Gastroesophageal sphincter (tissue), 3 donors: ENCODE measurements at regions not wholly inside any gene's neighbourhood (a gene's known extent, or its start where the extent isn't known, plus 50 kb on each side); places are given as distances from the start of the nearest gene placed in this dataset.

ENCODE experiments used
- CTCF ChIP-seq, 4 experiments: fragments of 200-600 bp in 2 of 4; fragments of 450-650 bp in 2 of 4; sonication (generic) in 1 of 4; IDR thresholded peaks; one replicate each; pipeline ENCODE4 v1.5.1; 2017 to 2019; ENCODE audit warnings: antibody characterized with exemption in 4 of 4, mild to moderate bottlenecking in 2 of 4, moderate library complexity in 2 of 4
- POLR2A ChIP-seq, 2 donors: fragments of 450-650 bp; IDR thresholded peaks; one replicate each; pipeline ENCODE4 v1.6.1; 2017; ENCODE audit warnings: antibody characterized with exemption in 2 of 2, mild to moderate bottlenecking in 2 of 2, moderate library complexity in 1 of 2
- POLR2AphosphoS5 ChIP-seq: sonication (generic); formaldehyde crosslinking; IDR thresholded peaks from one replicate; pipeline ENCODE4 v1.6.1; 2017; ENCODE audit warnings: antibody characterized with exemption

GRCh38 chr7:84452618-84453017 lies 258.0 kb upstream of the SEMA3A start:
- TF ChIP-seq CTCF (IDR thresholded peaks at IDR 0.05): no peak
- TF ChIP-seq POLR2A (IDR thresholded peaks at IDR 0.05): no peak
- TF ChIP-seq POLR2AphosphoS5: no peak
